ENCODE measurements at regions not wholly inside any gene's neighbourhood (a gene's known extent, or its start where the extent isn't known, plus 50 kb on each side); places are given as distances from the start of the nearest gene placed in this dataset. TPM values are rescaled to one million over a fixed set of nuclear protein-coding genes. Genes with fewer than 3 reads are reported as not detected.

DNA sequence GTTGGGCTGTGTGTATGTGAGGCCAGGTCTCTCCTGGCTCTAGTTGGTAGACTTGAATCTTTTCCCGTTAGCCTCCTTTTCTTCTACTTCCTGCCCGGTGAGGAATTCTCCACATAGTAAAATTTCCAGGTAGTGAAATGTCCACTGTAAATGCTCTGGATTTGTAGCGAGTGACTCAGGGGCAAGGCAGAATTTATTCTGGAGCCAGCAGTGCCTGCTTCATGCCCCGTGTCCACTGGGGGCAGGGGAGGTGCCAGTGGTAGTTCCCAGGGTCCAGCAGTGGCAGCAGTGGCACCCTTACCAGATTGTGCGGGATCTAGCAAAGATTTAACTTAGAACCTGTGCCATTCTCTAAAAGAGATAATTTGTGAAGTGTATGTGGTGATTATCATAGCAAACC lies 74.5 kb upstream of the USP24 start:
- FAIRE-seq (no peak), DNase-seq (ENCODE audit: low spot score in 2 of 2) (no peak)

DNA sequence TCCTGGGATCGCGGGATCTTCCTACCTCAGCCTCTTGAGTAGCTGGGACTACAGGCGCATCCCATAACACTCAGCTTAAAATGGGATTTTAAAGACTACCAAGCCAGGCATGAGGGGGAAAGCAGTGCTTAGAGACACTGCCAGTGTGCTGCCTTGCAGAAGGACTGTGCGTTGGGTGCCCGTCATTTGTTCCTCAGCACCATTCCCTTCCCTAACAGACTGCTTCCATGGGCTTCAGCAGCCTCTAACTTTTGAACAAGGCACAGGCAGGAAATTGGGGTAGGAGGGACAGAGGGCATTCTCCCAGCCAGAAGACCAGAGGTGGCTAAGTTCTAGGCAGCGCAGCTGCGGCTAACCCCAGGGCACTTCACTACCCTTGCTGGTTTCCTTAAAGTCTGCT lies 73.9 kb upstream of the USP24 start:
- no peak for DNase-seq (ENCODE audit: low spot score in 2 of 2)
- no peak for FAIRE-seq

DNA sequence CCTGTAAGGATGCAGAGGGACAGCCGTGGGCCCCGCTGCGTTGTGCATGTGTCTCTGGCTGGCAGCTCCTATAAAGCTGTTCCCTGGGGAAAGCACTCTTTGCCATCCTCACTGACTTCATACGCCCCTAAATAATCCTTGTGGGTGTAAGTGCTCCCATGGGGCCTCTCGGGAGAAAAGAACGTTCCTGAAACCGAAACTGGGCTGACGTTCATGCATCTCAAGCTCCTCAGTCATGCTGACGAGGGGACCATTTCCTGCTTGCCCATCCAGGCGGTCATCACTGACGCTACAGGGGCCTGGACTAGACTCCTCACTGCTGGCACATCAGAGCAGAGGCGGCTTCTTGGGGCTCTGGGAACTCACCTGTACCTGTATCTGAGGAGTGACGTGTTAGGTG lies 73.1 kb upstream of the USP24 start:
- DNase-seq (ENCODE audit: low spot score in 2 of 2) (no peak), FAIRE-seq (no peak)

DNA sequence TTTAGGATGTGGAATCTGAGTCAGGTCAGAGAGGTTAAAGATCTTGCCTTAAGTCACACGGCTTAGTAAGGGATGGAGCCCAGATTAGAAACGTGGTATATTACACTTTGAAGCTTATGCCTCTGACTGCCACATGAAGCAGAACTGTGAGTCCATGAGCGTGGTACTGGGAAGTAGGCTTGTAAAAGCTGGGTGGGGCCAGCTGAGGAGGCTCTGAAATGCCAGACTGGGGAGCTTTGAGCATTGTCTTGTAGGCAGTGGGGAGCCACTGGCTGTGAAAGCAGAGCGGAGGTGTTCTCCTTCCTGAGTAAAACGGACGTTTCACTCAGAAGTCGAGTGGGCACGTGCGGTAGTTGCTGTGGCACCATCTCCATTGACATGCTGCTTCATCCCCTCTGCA lies 72.6 kb upstream of the USP24 start:
- DNase-seq (ENCODE audit: low spot score in 2 of 2): no peak
- FAIRE-seq: no peak

DNA sequence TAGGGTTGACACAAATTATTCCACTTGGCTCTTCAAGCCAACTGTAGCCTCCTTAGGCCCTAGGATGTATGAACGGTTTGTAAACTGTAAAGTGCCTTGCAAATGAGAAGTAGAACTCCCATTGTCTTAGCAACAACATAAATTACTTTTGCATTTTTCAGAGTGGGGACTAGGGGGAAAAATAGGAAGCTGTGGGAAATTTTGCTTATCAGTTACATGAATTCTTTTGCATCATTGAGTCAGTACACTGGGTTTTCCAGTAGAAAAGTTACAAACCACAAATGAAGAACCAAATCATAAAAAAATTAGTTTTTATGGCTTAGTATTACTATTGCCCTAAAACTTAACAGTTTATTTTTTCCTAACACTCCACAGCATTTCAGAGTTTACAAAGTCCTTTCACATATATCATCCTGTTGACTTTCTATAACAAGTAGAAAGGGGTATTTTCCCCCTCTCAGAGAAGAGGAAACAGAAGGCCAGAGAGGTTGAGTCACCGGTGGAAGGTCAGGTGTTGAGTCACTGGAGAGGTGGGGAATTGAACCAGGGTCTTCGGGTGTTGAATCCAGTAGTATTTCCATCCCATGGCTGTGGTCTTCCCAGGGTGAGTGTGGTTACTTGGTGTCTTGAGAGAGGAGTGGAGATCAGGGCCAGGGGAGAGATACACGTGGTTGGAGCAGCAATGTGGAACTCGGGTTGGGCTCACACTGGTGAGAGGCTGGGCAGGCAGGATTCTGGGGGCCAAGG lies 71.9 kb upstream of the USP24 start:
- DNase-seq (ENCODE audit: low spot score in 2 of 2) (no peak), FAIRE-seq (no peak)

DNA sequence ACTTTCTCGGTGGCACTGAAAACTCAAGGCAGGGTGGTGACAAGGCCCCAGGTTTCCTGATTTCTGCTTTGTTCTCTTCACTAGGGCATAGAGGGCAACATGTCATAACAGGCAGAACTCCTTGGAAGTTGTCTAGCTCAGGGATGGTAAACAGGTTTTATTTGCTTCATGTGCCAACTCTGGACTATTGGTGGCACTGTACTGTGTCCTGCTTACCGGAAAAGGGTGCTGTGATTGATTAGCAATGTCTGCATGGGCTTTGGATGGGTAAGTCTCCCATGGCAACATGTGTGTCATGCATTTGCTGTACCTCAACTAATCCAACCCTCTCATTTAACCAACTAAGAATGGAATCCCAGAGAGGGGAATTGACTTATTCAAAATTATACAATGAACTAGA lies 70.7 kb upstream of the USP24 start:
- DNase-seq (ENCODE audit: low spot score in 2 of 2) (no peak), FAIRE-seq (no peak)

DNA sequence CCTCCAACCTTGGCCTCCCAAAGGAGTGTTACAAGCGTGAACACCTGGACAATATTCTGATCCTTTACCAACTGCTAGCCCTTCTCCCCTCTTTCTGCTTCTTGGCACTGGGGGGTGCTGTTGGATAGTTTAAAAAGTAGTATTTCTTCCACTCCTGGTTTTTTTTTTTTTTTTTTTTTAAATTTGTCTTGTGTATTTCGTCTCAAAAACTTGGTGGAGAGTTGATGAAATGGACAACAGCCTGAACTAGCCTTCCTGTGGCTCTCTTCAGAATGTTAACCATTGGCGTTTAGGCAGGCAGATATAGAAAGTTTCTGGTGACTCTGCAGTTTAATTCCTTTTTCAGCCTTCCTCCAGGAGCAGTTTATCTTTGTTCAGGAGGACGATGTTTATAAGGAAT lies 69.7 kb upstream of the USP24 start:
- DNase-seq (ENCODE audit: low spot score in 2 of 2): peak in 1 of 2 donors; percentile 31
- peak; percentile 8 for FAIRE-seq

DNA sequence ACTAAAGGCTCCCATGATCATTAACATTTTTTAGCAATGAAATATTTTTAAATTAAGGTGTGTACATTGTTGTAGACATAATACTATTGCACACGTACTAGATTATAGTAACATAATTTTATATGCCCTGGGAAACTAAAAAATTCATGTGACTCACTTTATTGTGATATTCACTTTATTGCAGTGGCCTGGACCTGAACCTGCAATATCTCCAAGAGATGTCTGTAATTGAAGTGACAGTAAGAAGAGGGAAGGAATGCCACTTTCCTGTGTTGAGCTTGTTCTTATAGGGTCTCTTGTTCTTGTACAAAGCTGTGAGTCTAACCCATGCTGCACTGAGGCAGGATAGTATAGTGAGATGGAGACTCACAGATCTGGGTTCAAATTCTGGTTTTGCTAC lies 66.9 kb upstream of the USP24 start:
- DNase-seq (ENCODE audit: low spot score in 2 of 2) (no peak), FAIRE-seq (no peak)

DNA sequence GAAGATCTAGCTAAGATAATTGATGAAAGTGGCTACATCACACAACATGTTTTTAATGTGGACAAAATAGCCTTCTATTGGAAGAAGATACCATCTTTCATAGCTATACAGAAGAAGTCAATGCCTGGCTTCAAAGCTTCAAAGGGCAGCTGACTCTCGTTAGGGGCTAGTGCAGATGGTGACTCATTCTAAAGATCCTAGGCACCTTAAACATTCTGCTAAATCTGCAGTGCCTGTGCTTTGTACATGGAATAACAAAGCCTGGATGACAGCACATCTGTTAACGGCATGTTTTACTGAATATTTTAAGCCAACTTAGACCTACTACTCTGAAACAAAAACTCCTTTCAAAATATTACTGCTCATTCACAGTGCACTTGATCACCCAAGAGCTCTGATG lies 65.6 kb upstream of the USP24 start:
- FAIRE-seq (no peak), DNase-seq (ENCODE audit: low spot score in 2 of 2) (no peak)

DNA sequence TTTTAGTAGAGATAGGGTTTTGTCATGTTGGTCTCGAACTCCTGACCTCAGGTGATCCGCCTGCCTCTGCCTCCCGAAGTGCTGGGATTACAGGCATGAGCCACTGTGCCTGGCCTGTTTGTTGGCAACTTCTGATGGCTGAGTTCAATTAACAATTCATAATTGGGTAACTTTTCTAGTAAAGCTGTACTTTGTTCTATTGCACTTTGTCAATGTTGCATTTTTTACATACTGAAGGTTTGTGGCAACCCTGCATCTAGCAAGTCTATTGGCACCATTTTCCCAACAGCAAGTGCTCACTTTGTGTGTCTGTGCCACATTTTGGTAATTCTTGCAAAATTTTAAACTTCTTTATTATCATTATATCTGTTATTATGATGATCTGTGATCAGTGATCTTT lies 64.5 kb upstream of the USP24 start:
- FAIRE-seq (no peak), DNase-seq (ENCODE audit: low spot score in 2 of 2) (no peak)

DNA sequence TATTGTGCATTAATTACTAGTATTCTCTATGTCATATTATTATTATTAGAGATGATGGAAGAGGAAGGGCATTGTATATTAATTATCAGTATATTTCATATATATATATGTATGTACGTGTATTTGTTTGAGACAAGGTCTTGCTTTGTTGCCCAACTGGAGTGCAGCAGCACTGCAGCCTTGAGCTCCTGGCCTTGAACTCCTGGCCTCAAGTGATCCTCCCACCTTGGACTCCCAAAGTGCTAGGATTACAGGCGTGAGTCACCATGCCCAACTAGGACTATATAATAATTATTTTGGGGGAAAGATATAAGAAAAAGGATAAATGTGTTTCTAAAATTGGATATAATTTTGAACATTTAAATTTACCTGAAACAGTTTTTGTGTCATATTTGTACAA lies 63.2 kb upstream of the USP24 start:
- FAIRE-seq: no peak
- no peak for DNase-seq (ENCODE audit: low spot score in 2 of 2)

DNA sequence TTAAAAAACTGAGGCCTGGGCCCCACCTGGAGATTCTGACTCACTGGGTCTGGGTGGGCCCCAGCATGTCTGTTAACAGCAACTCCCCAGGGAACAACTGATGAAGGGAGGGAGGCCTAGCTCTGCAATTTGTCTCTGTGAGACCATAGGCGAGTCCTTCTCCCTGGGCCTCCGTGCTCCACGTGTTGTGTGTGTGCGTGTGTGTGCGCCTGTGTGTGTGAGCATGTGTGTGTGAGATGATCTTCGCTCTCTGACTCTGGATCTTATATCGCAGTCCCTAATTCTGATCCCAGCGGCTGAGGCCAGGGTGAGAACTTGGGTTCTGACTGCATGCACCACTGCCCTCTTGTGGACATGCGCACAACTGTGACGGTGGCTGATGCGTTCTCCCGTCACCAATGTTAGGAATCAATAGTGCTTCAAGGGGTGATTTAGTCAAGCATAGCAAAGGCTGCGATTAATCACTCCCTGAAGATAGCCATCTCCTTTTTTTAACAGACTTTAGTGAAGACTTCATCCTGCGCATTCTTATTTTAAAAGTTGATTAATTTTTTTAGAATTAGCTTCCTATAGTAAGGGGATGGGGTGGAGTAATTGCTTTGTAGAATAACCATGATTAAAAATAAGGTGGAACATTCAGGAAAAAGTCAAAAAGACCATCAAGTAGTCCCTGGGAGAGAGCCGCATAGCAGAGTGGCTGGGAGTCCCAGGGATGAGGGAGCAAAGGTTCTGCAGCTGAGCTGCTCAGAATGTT lies 62.4 kb upstream of the USP24 start:
- peak; percentile 41 to 67 for DNase-seq (ENCODE audit: low spot score in 2 of 2)
- no peak for FAIRE-seq

DNA sequence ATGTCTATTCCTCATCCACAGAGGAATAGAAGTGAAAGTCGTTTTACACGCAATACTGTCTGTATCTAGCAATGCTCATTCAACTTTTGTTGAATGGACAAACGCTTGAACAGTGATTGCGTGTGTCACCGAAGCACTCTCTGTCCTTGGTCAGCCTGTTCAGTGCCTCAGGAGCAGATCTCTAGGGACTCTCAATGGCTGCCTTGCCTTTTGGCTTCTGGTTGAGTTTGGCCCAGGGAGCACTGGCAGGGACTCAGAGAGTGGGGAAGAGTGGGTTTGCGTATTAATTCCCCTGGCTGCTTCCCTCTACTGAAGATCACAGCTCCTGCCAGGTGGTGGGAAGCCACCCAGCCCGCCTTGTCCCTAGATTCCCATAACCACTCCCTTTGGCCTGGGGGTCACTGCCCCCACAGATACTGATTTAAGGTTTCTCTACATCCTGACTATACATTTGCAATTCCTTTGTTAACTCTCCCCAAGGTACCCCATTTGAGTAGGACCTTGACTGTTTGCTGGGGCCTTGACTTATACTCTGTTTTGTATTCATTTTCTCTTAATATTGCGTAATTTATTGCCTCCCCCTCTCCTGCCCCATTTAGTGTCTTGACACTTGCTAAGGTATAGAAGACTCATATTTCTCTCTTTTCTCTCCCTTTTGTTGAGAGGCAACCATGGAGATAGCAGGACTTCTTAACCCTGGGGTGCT lies 61.7 kb upstream of the USP24 start:
- DNase-seq (ENCODE audit: low spot score in 2 of 2): no peak

DNA sequence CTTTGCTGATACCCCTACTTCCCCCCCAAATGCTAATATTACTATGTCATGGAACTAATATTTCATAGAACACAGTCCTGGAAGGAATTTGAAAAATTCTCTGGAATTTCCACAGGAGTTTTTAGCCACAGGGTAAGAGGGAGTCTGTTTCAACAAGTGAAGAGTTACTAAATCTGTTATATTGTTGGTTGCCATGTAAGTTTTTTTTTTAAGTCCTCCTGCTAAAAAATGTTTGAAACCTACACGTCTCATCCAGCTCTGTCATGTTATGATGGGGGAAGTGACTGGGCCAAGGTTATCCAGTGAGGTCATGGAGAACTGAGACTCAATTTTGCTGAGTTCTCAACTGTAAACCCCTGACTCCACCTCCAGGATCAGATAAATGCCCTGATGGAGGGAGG lies 60.8 kb upstream of the USP24 start:
- FAIRE-seq: no peak
- DNase-seq (ENCODE audit: low spot score in 2 of 2): no peak

More for the DNA sequence above, 61.7 kb upstream of the USP24 start:
- FAIRE-seq: no peak

DNA sequence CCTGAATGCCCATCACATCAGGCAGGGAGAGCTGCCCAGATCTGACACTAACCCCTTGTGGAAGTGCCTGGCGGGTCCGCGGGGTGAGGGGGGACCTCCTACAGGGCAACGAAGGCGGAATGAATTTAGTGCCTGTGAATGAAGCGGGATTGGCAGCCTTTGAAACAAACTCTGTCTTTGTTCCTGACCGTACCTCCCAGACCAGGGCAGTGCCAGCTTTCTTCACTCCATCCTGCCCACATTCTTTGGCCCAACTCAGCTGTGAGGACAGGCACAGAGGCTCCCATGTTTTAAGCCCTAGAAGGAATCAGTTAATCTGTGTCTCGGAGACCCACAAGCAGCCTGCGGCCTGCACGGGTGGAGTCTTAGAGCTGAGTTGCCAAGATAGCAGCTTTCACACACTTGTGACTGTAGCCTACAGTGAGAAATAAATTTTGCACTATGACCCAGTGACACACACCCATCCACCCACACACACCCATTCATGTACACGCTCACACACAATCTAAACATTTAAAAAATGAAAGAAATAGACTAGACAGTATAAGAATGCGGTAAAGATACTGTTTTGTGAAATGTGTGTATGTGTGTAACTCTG lies 60.1 kb upstream of the USP24 start:
- no peak for FAIRE-seq
- no peak for DNase-seq (ENCODE audit: low spot score in 2 of 2)

DNA sequence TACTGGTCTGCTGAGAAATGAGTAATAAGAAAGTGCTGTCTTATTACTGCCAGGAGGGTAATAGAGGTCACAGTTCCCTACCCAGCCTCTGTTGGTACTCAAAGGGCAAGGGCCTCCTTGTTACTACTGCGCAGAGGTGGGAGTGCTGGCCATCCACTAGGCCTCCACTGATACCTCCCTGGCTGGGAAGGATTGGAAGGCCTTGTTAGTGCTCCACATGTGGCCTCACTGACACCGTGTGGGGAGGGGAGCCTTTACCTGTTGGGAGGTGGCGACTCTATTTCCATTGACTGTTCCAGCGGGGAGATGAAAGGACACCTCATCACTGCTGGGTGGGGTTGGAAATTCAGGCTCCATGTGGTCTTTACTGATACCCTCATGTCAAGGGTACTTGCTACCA lies 57.8 kb upstream of the USP24 start:
- FAIRE-seq (no peak), DNase-seq (ENCODE audit: low spot score in 2 of 2) (no peak)

Small RNA genes in the stretch of these regions (small RNA-seq; reads per million reads assigned to genes)
- gene RF00019 (not detected), gene RNU6-830P (not detected)
